ENCODE measurements at regions not wholly inside any gene's neighbourhood (a gene's known extent, or its start where the extent isn't known, plus 50 kb on each side); places are given as distances from the start of the nearest gene placed in this dataset.

- DNase-seq (ENCODE audit: low spot score): no peak
Measured at GRCh38 chr18:78069784-78070664, 820.4 kb downstream of the GALR1 start.

GRCh38 chr18:78071166-78071710, 821.6 kb downstream of the GALR1 start:
- no peak for DNase-seq (ENCODE audit: low spot score)

GRCh38 chr18:78071776-78072175, 822.1 kb downstream of the GALR1 start:
- DNase-seq (ENCODE audit: low spot score): no peak

- DNase-seq (ENCODE audit: low spot score): no peak
Measured at GRCh38 chr18:78072375-78072774, 822.7 kb downstream of the GALR1 start.

GRCh38 chr18:78073275-78073674, 823.6 kb downstream of the GALR1 start:
- DNase-seq (ENCODE audit: low spot score): no peak

GRCh38 chr18:78074400-78075020, 824.9 kb downstream of the GALR1 start:
- no peak for DNase-seq (ENCODE audit: low spot score)

- no peak for DNase-seq (ENCODE audit: low spot score)
Measured at GRCh38 chr18:78080081-78080480, 830.4 kb downstream of the GALR1 start.

- DNase-seq (ENCODE audit: low spot score): no peak
Measured at GRCh38 chr18:78080761-78081160, 831.1 kb downstream of the GALR1 start.

- DNase-seq (ENCODE audit: low spot score): no peak
Measured at GRCh38 chr18:78082816-78083215, 833.2 kb downstream of the GALR1 start.

- DNase-seq (ENCODE audit: low spot score): no peak
Measured at GRCh38 chr18:78085241-78086185, 835.9 kb downstream of the GALR1 start.

GRCh38 chr18:78086931-78087330, 837.3 kb downstream of the GALR1 start:
- DNase-seq (ENCODE audit: low spot score): no peak

GRCh38 chr18:78087338-78087737, 837.7 kb downstream of the GALR1 start:
- DNase-seq (ENCODE audit: low spot score): no peak

GRCh38 chr18:78090584-78090983, 840.9 kb downstream of the GALR1 start:
- DNase-seq (ENCODE audit: low spot score): no peak

GRCh38 chr18:78092901-78093300, 843.3 kb downstream of the GALR1 start:
- no peak for DNase-seq (ENCODE audit: low spot score)

- no peak for DNase-seq (ENCODE audit: low spot score)
Measured at GRCh38 chr18:78099979-78100588, 850.4 kb downstream of the GALR1 start.

- no peak for DNase-seq (ENCODE audit: low spot score)
Measured at GRCh38 chr18:78101091-78101490, 851.4 kb downstream of the GALR1 start.

GRCh38 chr18:78102135-78102534, 852.5 kb downstream of the GALR1 start:
- no peak for DNase-seq (ENCODE audit: low spot score)

- DNase-seq (ENCODE audit: low spot score): no peak
Measured at GRCh38 chr18:78105611-78106010, 856.0 kb downstream of the GALR1 start.

- DNase-seq (ENCODE audit: low spot score): no peak
Measured at GRCh38 chr18:78106946-78107345, 857.3 kb downstream of the GALR1 start.

GRCh38 chr18:78107363-78107762, 857.7 kb downstream of the GALR1 start:
- DNase-seq (ENCODE audit: low spot score): no peak

- no peak for DNase-seq (ENCODE audit: low spot score)
Measured at GRCh38 chr18:78108554-78108953, 858.9 kb downstream of the GALR1 start.
